Endothelial cell of hepatic sinusoid (primary cell): ENCODE measurements at regions not wholly inside any gene's neighbourhood (a gene's known extent, or its start where the extent isn't known, plus 50 kb on each side); places are given as distances from the start of the nearest gene placed in this dataset.
"Not testable (repeated sequence)": the region's sequence is repeated elsewhere in the genome, so short reads cannot be mapped to it uniquely, and the experiment has no call there.

Experiments used
- in situ Hi-C: cut with HindIII; loops from 2 replicates; pipeline ENCODE4 v1.10.0; 2017; ENCODE audit warnings: low sequenced_read_pairs

DNA sequence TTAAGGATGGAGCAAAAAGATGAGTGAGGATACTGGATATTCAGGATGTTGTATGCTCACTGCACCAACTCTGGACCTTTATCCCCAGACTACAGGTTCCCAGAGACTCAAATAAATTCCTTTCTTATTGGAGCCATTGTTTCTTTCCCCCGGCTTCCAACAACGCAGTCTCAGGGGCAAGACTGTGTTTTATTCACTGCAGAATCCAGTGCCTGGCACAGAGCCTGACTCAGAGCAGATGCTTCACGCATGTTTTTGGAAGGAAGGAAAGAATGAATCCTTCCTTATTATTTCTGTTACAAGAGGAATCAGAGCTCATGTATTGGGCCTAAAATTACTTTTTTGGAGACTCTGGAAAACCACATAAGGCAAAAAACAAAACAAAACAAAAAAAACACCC lies 96.0 kb upstream of the VGLL4 start:
- in situ Hi-C loops = no loop called here

DNA sequence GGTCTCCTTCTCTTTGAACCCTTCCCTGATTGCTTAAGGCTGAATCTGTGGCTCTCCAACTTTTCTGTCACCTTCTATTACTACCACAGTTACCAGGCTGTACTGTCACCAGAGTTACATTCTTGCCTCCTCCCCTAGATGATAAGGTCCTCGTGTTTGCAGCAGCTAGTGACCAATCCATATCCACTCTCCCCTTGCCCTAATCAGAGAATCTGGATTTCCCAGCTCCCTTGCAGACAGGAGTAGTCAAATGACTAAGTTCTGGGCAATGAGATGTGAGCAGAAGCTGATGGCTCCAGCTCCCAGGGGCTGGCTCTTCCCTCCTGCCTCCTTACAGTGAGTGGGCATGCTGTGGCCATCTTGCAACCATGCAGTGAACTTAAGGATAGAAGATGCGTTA lies 95.4 kb upstream of the VGLL4 start:
- in situ Hi-C loops = no loop called here

DNA sequence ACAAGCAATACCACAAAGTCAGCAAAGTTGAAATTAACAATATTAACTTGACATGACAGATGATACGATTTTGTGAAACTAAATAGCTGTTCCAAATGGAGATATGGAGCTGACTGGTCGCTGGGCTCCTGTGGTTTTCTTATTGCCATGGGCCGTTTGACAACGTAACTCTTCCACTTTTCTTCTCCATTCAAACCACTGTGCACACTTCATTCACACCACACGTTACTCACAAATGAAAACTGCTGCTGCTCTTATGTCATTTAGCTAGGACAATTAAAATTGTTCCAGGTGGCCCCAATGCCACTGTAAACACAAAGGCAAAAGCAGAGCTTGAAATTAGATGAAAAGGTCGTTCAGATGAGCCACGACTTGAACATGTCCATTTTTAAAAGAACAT lies 94.0 kb upstream of the VGLL4 start:
- in situ Hi-C loops = no loop called here

DNA sequence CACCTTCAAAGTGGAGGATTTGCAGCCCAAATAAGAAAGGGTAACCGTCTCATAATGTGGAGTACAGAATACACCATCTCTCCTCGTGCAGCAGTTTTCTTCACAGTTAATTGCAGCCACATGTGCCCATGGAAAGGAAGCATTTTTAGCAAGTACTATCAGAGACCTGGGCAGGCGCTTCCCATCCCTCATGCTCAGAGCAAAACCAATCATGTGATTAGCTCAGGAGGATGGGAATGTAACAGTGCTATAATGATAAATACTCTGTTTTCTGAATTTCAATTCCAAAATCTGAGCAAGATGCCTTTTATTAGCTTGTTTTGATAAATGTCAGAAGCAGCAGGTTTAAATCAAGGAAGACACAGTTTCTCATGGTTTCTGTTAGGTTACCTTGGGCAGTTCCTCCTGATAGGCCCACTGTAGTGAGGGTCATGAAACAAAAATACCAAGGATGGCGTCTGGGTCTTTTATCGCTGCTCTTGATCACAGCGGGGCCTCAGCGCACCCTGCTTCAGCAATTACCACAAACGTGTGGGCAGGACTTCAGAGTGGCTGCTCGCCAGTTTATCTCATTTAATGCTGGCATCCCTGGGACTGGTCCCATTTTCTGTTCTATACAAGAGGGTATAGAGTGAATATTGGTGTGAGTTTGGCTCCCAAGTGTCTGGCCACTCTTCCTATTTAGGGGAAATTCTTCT lies 92.6 kb upstream of the VGLL4 start:
- in situ Hi-C loops = no loop called here

DNA sequence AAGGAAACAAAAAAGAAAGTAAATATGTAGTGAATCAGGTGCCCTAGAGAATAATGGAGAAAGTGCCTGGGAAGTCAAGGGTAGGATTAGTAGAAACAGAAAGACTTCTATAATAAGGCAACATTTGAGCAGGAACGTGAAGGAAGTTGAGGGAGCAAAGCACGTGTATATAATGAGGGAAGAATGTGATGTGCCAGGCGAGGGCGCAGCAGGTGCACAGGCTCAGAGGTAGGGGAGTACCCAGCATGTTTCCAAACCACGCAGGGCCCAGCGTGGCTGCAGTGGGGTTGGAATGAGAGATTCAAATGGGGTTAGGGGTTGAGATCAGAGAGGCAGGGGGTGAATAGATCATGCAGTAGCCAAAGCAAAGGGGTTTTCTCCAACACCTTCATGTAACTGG lies 91.9 kb upstream of the VGLL4 start:
- in situ Hi-C loops = no loop called here

DNA sequence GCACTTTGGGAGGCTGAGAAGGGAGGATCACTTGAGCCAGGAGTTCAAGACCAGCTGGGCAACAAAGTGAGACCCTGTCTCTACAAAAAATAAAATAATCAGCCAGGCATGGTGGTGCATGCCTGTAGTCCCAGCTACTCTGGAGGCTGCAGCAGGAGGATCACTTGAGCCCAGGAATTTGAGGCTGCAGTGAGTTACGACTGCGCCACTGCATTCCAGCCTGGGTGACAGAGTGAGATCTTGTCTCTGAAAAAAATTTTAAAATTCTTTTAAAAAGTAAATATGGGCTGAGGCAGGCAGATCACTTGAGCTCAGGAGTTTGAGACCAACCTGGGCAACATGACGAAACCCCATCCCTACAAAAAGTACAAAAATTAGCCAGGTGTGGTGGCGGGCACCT lies 91.4 kb upstream of the VGLL4 start:
- in situ Hi-C loops = not testable (repeated sequence)

DNA sequence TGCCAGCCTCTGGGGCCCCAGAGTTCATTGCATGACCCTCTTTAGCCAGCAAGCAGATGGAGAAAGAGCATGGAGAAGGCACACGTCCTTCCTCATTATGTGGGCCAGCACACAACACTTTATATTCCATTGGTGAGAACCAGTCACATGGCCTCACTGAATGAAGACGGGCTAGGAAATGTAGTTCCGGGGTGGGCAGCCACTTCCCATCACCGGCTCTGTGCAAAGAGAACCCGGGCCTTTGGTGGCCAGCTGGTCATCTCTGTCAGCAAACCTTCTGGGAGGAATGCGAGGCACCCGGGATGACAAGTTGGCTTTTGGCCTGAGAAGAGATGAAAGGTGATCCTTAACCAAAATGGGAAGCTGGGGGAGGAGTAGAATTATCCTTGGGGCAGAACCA lies 90.2 kb upstream of the VGLL4 start:
- in situ Hi-C loops = no loop called here

DNA sequence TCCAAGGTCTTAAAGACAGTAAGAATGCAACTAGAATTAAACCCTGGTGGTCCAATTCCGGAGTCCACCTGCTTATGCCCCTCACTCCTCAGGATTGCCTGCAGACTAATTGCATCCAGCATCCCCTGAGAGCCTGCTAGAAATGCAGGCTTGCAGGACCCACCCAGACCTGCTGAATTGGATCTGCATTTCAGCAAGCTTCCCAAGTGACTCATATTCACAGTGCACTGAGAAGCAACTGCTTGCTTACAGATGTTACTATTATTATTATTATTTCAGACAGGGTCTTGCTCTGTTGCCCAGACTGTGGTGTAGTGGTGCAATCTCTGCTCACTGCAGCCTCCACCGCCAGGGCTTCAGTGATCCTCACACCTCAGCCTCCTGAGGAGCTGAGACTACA lies 83.5 kb upstream of the VGLL4 start:
- in situ Hi-C loops = no loop called here

DNA sequence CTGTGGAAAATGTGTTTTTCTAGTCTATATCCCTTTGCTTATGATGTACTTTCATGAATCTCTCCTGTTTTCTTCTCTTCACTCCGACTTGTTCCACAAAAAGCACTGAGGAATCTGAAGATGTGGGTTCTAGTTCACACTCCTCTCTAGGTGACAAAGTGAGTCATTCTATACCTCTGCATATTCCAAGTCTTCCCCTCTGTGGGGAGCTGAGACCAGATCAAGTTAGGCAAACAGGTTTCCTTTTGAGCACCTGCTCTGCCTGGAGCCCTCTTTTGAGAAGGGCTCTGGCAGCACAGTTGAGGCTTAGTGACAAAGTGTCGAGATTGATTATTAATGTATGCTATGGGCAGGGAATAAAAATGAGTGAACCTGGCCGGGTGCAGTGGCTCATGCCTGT lies 82.4 kb upstream of the VGLL4 start:
- in situ Hi-C loops = no loop called here

DNA sequence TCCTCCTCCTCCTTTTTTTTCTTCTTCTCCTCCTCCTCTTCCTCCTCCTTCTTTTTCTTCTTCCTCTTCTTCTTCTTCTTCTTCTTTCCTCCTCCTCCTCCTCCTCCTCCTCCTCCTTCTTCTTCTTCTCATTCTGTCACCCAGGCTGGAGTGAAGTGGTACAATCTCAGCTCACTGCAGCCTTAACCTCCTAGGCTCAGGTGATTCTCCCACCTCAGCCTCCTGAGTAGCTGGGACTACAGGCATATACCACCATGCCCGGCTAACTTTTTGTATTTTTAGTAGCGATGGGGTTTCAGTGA lies 81.6 kb upstream of the VGLL4 start:
- in situ Hi-C loops = not testable (repeated sequence)

DNA sequence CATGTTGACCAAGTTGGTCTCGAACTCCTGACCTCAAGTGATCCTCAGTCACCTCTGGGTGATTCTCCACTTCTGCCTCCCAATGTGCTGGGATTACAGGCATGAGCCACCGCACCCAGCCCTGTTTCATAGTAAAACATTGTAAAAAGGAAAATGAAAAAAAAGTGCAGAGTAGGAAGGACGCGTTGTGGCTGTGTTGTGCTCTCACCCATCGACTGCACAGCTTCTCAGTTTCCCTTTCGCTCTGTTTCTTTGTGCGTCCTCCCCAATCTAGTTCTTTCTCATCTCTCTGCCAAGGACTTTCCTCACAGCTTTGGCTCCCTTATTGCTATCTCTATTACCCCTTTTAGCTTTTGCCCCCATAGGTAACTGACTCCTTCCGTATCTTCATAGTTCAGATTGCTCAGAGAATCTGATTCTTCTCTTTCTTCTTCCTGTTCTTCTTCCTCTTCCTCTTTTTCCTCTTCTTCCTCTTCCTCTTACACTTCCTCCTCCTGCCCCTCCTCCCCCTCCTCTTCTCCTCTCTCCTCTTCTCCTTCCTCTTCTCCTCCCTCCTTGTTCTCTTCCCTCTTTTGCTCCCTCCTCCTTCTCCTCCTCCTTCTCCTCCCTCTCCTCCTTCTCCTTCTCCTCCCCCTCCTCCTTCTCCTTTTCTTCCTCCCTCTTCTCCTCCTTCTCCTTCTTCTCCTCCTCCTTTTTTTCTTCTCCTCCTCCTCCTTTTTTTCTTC lies 81.1 kb upstream of the VGLL4 start:
- in situ Hi-C loops = no loop called here

DNA sequence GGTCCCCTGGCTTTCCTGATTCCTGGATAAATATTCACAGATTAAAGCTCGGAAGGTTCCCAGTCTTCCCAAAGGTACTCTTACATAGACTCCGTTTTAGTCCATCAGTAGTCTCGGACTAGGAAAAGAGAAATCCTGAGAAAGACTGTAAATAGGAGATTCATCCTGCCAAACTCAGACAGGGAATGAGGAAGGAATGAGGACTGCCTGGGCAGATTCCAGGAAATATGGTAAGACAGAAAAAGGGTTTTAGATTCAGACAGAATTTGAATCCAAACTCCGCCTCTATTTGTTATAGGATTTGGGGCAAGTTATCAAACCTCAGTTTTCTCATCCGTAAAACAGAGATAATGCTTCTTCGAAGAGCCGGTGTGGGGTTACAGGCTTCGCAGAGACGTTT lies 77.8 kb upstream of the VGLL4 start:
- in situ Hi-C loops = no loop called here

DNA sequence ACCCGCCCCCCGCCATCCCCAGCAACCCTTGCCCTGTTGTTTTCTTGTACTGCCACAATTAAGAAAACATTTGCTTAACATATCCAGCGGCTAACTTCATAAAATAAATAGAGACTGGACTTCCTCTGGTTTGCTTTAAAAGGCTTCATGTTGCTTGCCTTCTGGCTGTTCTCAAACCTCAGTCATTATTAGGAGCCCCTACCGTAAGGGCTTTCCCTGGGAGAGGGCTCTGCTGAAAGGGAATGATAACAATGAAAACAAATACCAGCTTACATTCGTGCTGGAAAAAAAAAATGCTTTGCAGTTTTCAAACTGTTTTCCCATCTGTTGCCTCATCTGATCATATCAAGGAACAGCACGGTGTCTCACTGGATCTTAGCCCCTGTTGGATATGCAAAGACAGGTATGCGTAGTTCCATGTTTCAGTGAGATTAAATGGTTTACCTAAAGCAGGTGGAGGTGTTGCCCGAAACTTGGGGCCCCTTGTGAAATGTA lies 77.2 kb upstream of the VGLL4 start:
- in situ Hi-C loops = no loop called here

DNA sequence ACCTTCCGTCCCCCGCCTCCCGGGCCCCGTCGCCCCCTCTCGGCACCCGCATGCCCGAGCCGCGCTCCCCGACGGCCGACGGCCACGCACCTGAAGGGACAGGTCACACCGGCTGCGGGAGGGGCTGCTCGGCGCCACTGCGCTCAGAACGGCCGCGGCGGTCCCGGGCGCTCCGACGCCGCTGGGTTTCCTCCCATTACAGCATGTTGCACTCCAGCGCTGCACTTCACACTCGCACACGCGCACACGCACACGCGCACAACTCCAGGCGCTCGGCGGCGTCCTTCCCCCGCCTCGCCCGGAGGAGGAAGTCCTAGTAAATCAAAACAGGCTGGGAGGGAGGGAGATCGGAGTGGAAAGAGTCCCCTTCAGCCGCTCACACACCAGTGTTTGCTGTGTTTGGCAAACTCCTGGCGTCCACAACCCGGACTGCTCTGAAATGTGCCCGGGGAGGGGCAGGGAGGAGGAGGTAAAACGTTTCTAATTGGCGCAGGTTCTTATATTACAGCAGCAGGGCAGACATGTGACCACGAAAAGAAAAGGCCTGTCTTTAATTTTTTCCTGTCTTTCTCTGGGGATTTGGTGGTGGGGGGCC lies 76.7 kb upstream of the VGLL4 start:
- in situ Hi-C loops = no loop called here

DNA sequence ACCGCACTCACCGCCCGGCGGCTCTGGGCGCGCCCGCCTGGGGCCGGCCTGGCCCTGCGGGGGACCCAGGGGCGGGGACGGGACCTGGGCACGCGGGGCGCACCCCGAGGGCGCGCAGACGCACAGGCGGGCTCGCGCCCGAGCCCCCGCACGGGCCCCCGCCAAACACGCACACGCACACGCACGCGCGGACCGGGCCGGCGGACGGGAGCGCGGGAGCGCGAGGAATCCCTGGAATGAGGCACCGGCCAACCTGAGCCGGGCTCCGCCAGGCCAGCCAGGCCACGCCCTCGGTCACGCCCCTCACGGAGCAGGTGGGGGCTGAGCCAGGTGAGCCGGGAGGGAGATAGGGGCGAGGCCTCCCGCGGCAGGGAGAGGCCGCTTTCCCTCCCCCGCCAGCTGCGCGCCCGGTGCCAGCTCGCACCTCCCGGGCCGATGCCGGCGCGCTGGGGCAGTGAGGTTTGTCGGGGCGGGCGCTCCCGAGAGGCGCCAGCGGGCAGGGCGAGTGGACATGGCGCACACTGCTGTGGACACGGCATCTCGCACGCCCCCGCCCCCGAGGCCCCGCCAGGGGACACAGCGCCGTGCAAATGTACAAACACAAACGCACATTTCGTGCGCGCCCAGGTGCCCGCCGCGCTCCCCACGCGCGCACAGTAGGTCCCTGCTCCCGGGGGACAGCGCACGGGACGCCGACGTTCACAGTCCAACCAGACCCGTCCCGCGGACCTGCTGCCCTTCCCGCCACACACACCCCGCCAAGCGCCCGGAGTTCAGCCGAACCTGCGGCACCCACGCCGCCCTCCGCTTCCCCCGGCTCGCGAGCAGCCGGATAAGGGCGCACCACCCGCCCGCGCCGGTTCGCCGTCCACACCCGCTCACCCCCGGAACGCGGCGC lies 75.9 kb upstream of the VGLL4 start:
- in situ Hi-C loops = no loop called here

DNA sequence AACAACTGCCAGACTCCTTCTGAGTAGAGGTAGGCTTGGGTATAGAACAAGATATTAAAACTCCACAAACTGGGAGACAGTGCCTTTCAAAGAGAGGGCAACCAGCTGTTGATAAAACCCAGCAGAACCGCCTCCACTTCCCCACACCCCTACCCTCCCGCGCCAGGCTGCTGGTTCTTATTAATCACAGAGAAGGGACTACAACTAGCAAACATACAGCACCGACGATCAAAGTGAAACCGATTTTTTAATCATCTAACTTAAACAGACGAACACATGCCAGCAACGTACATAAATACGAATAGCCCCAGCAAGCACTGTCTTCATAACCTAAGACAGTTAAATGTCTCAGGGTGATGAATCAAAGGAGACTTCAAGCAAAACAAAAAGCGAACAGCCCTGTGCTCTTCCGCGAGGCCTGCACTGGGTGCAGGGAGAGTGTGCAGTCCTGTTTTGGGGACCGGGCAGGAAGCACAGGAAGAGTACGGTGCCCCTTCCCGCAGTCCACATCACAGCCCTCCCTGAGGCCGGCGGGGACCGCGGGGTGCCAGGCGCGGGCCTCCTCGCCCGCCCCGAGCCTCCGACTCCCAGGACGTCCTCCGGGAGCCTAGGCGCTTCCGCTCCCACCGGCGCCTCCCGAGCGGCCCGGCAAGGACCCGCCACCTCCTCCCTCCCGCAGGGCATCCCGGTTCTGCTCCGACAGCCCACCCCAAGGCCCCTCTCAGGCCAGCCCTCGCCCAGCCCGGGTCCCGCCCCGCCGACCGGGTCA lies 75.1 kb upstream of the VGLL4 start:
- in situ Hi-C loops = no loop called here

DNA sequence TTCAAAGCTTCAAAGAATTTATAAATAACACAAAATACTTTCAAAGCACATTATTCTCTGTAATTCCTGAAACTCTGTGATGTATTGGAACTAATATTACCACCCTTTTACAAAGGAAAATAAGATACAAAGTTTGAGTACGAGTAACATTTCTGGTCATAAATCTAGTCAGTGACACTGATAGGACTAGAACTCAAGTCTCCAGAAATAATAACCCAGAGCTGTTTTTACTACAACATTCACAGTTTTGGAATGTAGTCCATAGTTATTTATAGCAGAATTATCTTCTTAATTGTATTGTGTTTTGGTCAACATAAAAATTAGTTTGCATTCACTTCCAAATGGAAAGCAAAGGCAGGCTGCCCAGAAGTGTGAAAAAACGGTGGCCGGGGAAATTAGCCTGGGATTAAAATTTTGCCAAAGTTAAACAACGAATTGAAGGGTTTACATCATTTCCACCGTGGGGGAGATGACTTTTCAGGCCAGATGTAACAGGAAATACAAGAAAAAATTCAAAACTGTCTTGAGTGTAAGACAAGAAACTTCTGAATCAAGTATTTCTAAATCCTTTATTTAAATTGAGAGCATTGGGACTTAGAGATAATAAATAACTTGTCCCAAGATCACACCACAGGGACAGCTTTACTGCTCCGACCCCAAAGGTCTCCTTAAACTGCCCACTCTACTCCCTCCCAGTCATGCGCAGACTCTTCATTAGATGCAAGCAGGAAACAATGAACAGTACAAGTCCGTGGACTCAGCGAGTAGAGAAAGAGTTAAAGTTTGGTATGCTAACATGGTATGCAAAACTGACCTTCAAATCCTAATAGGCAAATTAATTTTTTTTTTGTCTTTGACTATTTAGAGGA lies 74.3 kb upstream of the VGLL4 start:
- in situ Hi-C loops = no loop called here

DNA sequence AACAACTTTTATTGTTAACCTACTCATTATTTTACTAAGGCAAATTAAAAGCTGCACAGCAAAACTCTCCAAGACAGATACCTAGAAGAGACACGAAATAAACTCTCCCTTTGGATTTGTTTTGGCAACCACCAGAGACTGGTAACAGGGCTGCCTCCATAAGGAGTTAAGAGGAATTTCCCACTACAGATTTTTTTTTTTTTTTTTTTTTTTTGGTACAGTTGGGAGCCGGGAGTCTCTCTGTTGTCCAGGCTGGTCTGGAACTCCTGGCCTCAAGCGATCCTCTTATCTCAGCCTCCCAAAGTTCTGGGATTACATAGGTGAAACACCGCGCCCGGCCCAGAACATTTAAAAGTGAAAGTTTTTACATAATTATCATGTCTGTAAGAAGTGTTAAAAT lies 73.6 kb upstream of the VGLL4 start:
- in situ Hi-C loops = no loop called here

DNA sequence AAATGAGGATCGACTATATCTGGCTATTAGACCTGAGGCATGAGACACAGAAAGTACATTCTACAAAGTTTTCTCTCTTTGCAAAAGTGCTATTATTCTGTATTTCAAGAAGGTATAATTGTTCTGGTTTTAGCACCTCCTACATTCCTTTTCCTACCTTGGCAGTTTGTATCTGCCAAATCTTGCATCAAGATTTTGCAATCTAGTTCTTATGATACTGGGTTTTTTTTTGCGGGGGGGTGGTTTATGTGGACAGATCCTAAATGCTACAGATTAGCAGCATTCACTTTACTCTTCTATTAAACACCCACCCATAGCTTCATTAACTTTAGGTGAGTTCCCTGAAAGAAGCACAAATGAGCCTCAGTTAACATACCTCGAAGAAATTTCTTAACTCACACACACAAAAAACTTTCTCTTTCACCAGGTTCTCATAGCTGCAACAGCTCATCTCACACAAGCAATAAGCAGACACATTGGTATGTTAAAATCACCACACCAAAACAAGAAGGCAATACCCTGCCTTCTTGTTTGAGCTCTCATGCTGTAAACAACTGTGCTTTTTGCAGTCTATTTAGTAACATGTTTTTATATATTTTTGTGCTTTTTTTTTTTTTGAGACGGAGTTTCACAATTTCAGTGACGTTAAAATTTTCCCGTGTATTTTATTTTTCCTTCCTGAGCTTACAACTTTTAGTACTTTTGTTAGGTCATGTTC lies 73.0 kb upstream of the VGLL4 start:
- in situ Hi-C loops = no loop called here
